ENCODE measurements at regions not wholly inside any gene's neighbourhood (a gene's known extent, or its start where the extent isn't known, plus 50 kb on each side); places are given as distances from the start of the nearest gene placed in this dataset.

- DNase-seq (no peak), ATAC-seq (no peak)
- intact Hi-C loops (cut with DNase I) = no loop called here
- H3K27me3 ChIP-seq = peaks cover 0 to 20% (median 5%) of the 10 kb centered on the region in 9 donors
- H3K36me3 ChIP-seq = no peaks in the 10 kb centered on the region
- no peaks in the 10 kb centered on the region for H3K4me1 ChIP-seq
- H3K27ac ChIP-seq = no peak overlapping the region
- WGBS, 4 donors = 37 to 67% (median 46%) methylated on average over 3 of the region's 3 CpGs
- H3K4me3 ChIP-seq = no peak overlapping the region
- H3K9me3 ChIP-seq = no peaks in the 10 kb centered on the region
- TF ChIP-seq POLR2A (IDR thresholded peaks at IDR 0.05) (no peak), CTCF (IDR thresholded peaks at IDR 0.05) (no peak)
Measured at GRCh38 chr1:36638268-36638667, 155.6 kb upstream of the CSF3R start.

- Histone ChIP-seq H3K27me3 (peaks cover 0 to 20% (median 5%) of the 10 kb centered on the region in 9 donors), H3K9me3 (no peaks in the 10 kb centered on the region), H3K36me3 (no peaks in the 10 kb centered on the region), H3K4me1 (no peaks in the 10 kb centered on the region), H3K27ac (no peak overlapping the region), H3K4me3 (no peak overlapping the region)
- WGBS, 4 donors = 71 to 80% (median 78%) methylated on average over 10 of the region's 10 CpGs
- DNase-seq (no peak), ATAC-seq (no peak)
- intact Hi-C loops (cut with DNase I) = no loop called here
- TF ChIP-seq POLR2A (IDR thresholded peaks at IDR 0.05) = no peak
- no peak for TF ChIP-seq CTCF (IDR thresholded peaks at IDR 0.05)
Measured at GRCh38 chr1:36636206-36636605, 153.5 kb upstream of the CSF3R start.

GRCh38 chr1:36635284-36635683 is 152.6 kb upstream of the CSF3R start:
- TF ChIP-seq CTCF (IDR thresholded peaks at IDR 0.05) (no peak), POLR2A (IDR thresholded peaks at IDR 0.05) (no peak)

GRCh38 chr1:36628804-36629203 is 146.1 kb upstream of the CSF3R start:
- Histone ChIP-seq H3K36me3 (no peaks in the 10 kb centered on the region), H3K9me3 (no peaks in the 10 kb centered on the region), H3K27me3 (peaks cover 0 to 50% (median 12%) of the 10 kb centered on the region in 9 donors), H3K4me1 (no peaks in the 10 kb centered on the region), H3K4me3 (no peak overlapping the region), H3K27ac (no peak overlapping the region)
- 27 to 36% (median 36%) methylated on average over 5 of the region's 5 CpGs for WGBS, 4 donors
- no peak for TF ChIP-seq CTCF (IDR thresholded peaks at IDR 0.05)
- no peak for TF ChIP-seq POLR2A (IDR thresholded peaks at IDR 0.05)
- DNase-seq (no peak), ATAC-seq (no peak)
- intact Hi-C loops (cut with DNase I) = no loop called here

More at GRCh38 chr1:36635284-36635683, 152.6 kb upstream of the CSF3R start:
- intact Hi-C loops (cut with DNase I) = no loop called here
- WGBS, 4 donors = 87 to 95% (median 89%) methylated on average over 5 of the region's 5 CpGs
- H3K9me3 ChIP-seq = no peaks in the 10 kb centered on the region
- no peak for ATAC-seq
- H3K27me3 ChIP-seq = peaks cover 0 to 20% (median 5%) of the 10 kb centered on the region in 9 donors
- no peaks in the 10 kb centered on the region for H3K4me1 ChIP-seq
- no peak for DNase-seq
- no peaks in the 10 kb centered on the region for H3K36me3 ChIP-seq
- no peak overlapping the region for H3K4me3 ChIP-seq
- H3K27ac ChIP-seq = no peak overlapping the region

Data from heart left ventricle (tissue), 16 donors.